ENCODE measurements at regions not wholly inside any gene's neighbourhood (a gene's known extent, or its start where the extent isn't known, plus 50 kb on each side); places are given as distances from the start of the nearest gene placed in this dataset.

GRCh38 chr13:63208826-63209225 is 1793.2 kb upstream of the PCDH20 start:
- TF ChIP-seq GATA2 (IDR thresholded peaks at IDR 0.05; ENCODE audit: low read depth, low read length) (no peak), GATA3 (IDR thresholded peaks at IDR 0.05; ENCODE audit: low read depth, low read length) (no peak)
